HL-60/S4 (cell line): ENCODE measurements at regions not wholly inside any gene's neighbourhood (a gene's known extent, or its start where the extent isn't known, plus 50 kb on each side); places are given as distances from the start of the nearest gene placed in this dataset.

Experiments
- in situ Hi-C: fragments of 300-500 bp; cut with MboI; formaldehyde crosslinking; loops from 2 replicates; pipeline ENCODE4 v1.14.3; 2022; ENCODE audit warnings: low sequenced_read_pairs

DNA sequence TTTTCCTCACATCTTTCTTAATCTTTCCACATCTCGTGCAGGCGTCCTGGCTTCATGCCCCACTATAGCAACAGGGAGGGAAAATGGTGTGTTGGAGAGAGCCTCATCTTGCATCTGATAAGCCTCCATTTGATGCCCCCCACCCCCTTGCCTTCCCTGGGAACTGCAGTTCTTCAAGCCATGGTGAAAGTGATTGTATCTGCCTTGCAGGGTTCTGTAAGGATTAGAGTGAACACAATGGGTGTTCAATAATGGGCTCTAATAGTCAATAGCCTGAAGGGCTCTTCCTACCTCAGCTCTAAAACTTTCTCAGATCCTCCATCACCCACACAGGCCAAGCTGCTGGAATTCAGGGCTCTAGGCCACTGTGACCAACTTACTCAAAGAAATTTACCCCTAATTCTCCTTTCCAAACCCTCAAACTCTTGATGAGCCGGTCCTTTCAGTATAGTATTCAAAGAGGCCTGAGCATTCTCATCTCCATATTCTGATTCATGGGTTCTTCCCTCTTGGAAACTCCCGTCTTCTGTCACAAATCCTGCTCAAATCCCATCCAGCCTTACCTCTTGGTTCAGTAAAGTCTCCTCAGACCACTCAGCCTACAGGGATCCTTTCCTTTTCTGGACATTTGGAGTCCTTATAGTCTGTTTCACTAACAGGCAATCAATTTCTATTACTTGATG, 128.3 kb upstream of the TRIM2 start:
- in situ Hi-C loops: loop anchor here (25.0 kb wide), 1 partner anchor 214 kb away; no protein-coding TSS in a partner anchor

- in situ Hi-C loops: loop anchor here (25.0 kb wide), 1 partner anchor 215 kb away; no protein-coding TSS in a partner anchor
Observed at GRCh38 chr4:153076861-153077260, 127.4 kb upstream of the TRIM2 start.

- in situ Hi-C loops: loop anchor here (25.0 kb wide), 1 partner anchor 218 kb away; no protein-coding TSS in a partner anchor
Observed at GRCh38 chr4:153079857-153080391, 124.3 kb upstream of the TRIM2 start.

GRCh38 chr4:153081006-153081580, 123.2 kb upstream of the TRIM2 start:
- in situ Hi-C loops: loop anchor here (25.0 kb wide), 1 partner anchor 219 kb away; no protein-coding TSS in a partner anchor

DNA sequence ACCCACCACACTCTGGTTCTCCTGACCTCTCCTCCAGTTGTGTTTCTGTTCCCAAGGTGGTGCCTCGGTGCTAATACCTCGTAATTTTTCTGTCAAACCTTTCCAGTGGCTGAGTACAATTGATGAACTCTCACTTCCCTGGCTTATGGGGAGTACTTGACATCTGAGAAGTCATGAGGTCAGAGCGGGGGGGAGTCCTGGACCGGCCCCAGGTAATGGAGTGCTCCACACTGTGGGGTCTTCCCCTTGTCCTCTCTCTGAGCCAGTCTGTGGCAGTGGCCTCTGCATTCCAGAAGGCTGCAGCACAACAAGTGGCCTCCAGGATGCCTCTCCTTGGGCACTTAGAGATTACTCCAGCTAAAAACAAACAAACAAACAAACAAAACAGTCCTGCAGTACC, 122.5 kb upstream of the TRIM2 start:
- in situ Hi-C loops: loop anchor here (25.0 kb wide), 1 partner anchor 219 kb away; no protein-coding TSS in a partner anchor

DNA sequence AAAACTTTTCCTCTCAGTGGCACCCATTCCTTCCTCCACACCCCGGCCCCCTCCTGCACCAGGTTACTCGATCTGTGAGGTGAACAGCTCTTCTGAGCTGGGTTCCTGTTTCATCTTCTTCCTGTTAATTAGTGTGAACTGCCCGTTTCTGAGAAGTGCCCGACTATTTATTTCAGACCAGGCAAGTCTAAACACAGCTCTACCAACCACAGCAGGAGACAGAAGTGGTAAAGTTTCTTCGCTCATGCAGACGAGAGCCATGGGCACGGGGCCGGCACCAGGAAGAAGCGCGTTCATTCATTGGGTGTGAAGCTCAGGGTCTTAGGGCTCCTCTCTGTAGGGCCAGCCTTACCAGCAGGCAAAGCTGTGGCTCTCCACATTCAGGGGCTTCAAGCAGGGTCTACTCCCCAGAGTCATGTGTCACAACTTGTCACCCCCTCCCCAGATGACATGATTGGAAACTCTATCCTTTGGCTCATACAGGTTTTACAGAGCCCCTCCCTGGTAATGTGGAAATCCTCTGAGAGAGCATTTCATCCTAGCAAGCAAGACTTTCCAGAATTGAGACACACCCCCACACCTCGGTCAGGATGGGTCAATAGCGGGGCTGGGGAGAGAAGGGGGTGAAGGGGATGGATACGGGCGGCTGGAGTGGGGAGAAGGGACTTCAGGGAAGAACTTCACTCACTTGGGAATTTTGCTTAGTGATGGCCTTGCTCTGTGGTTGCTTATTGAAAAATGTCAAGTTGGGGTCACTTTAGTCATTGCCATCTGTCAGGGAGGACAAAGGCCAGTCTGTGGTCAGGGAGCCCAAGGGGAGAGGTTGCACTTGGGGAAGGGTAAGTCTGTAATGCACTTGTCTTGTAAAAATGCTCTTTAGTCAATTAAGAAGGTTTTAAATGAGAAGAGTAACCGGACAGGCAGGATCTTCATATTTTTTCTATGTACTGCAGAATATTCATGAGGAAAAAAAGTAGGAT, 121.6 kb upstream of the TRIM2 start:
- in situ Hi-C loops: loop anchor here (25.0 kb wide), 1 partner anchor 220 kb away; no protein-coding TSS in a partner anchor

GRCh38 chr4:153083447-153083947, 120.7 kb upstream of the TRIM2 start:
- in situ Hi-C loops: loop anchor here (25.0 kb wide), 1 partner anchor 221 kb away; no protein-coding TSS in a partner anchor

GRCh38 chr4:153084224-153084979, 119.8 kb upstream of the TRIM2 start:
- in situ Hi-C loops: loop anchor here (25.0 kb wide), 1 partner anchor 222 kb away; no protein-coding TSS in a partner anchor

GRCh38 chr4:153084980-153085630, 119.1 kb upstream of the TRIM2 start:
- in situ Hi-C loops: loop anchor here (25.0 kb wide), 1 partner anchor 223 kb away; no protein-coding TSS in a partner anchor

- in situ Hi-C loops: loop anchor here (25.0 kb wide), 1 partner anchor 225 kb away; no protein-coding TSS in a partner anchor
Observed at GRCh38 chr4:153087671-153088194, 116.5 kb upstream of the TRIM2 start.

- in situ Hi-C loops: loop anchor here (25.0 kb wide), 1 partner anchor 227 kb away; no protein-coding TSS in a partner anchor
Observed at GRCh38 chr4:153089742-153090141, 114.5 kb upstream of the TRIM2 start.

DNA sequence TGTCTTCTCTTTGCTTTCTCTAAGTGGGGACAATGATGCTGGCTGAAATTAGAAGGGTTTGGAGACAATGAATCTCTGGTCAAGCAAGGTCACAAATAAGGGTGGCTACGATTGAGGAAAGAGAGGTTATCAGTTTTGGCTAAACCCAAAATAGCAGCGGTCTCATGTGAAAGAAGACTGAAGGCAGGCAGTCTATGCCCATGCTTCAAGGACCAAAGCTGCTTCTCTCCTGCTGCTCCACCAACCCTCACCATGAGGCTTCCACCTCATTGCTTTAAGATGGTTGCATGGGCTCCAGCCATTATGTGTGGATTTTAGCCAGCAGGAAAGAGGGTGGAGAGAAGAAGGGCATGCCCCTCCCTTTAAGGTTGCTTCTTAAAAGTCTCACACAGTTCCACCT, 114.1 kb upstream of the TRIM2 start:
- in situ Hi-C loops: loop anchor here (25.0 kb wide), 1 partner anchor 228 kb away; no protein-coding TSS in a partner anchor

GRCh38 chr4:153090670-153091385, 113.4 kb upstream of the TRIM2 start:
- in situ Hi-C loops: loop anchor here (25.0 kb wide), 1 partner anchor 229 kb away; no protein-coding TSS in a partner anchor

GRCh38 chr4:153093396-153093795, 110.8 kb upstream of the TRIM2 start:
- in situ Hi-C loops: loop anchor here (25.0 kb wide), 1 partner anchor 231 kb away; no protein-coding TSS in a partner anchor

DNA sequence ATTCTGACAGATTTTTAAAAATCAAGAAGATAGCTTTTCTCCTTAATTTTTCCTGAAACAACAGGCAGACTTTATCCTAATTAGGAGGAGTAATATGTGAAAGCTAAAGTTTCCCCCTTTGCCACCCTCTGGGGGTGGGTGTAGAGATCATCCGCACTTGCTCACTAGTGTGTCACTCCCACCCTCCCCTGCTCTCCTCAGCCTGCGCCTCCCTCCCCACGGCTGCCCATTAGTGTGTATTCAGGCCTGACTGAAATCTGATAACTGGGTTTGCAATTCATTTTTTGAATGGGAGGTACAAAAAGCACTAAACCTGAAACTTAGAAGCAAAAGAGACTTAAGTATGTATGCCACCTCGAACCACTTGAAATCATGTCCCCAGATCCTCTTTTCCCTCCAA, 110.4 kb upstream of the TRIM2 start:
- in situ Hi-C loops: loop anchor here (25.0 kb wide), 1 partner anchor 232 kb away; no protein-coding TSS in a partner anchor

DNA sequence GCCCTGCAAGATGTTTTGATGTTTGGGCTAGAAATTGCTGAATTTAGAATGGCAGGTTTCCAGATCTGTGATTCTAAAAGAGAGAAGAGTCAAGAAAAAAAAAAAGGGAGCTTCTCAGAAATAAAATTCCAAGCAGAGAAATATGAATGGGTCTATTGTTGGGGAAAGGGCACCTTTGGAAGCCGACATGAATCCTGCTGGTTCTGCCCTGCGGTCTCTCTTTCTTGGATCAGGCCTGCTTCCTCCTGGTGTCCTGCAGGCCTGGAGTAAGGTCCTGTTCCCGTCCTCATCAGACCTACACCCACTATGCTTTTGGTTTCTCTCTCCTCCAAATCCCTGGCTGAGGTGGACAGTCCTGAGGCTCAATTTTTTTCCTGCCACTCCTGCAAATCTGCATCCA, 109.8 kb upstream of the TRIM2 start:
- in situ Hi-C loops: loop anchor here (25.0 kb wide), 1 partner anchor 232 kb away; no protein-coding TSS in a partner anchor

GRCh38 chr4:153095448-153096204, 108.6 kb upstream of the TRIM2 start:
- in situ Hi-C loops: loop anchor here (25.0 kb wide), 1 partner anchor 233 kb away; no protein-coding TSS in a partner anchor
